Activated CD8-positive, alpha-beta memory T cell treated with anti-CD3 and anti-CD28 coated beads for 36 hours (primary cell): ENCODE measurements at regions not wholly inside any gene's neighbourhood (a gene's known extent, or its start where the extent isn't known, plus 50 kb on each side); places are given as distances from the start of the nearest gene placed in this dataset.

Experiments
- CTCF ChIA-PET: fragments of 350-600 bp; sonication (Branson Sonifier 250); formaldehyde crosslinking; loops from one replicate; lab custom pipeline; 2021; ENCODE audit warnings: antibody characterized with exemption; lab: Charles Lee
- POLR2A ChIA-PET: fragments of 350-600 bp; sonication (Branson Sonifier 250); formaldehyde crosslinking; loops from one replicate; lab custom pipeline; 2021; ENCODE audit warnings: antibody characterized with exemption; lab: Charles Lee

GRCh38 chr6:44681761-44682160, 294.3 kb downstream of the CDC5L start:
- ChIA-PET CTCF (no interaction called here), POLR2A (no interaction called here)

GRCh38 chr6:44682280-44682679, 294.8 kb downstream of the CDC5L start:
- POLR2A ChIA-PET, result no interaction called here
- CTCF ChIA-PET, result no interaction called here

GRCh38 chr6:44682987-44683779, 295.7 kb downstream of the CDC5L start:
- ChIA-PET CTCF (no interaction called here), POLR2A (no interaction called here)

GRCh38 chr6:44685213-44685612, 297.7 kb downstream of the CDC5L start:
- CTCF ChIA-PET, result no interaction called here
- POLR2A ChIA-PET, result no interaction called here

GRCh38 chr6:44696099-44696498, 308.6 kb downstream of the CDC5L start:
- ChIA-PET CTCF (no interaction called here), POLR2A (no interaction called here)

- CTCF ChIA-PET, result no interaction called here
- POLR2A ChIA-PET, result no interaction called here
Observed at GRCh38 chr6:44696686-44697085, 309.2 kb downstream of the CDC5L start.

GRCh38 chr6:44697327-44697726, 309.8 kb downstream of the CDC5L start:
- ChIA-PET CTCF (no interaction called here), POLR2A (no interaction called here)

- ChIA-PET POLR2A (no interaction called here), CTCF (no interaction called here)
Observed at GRCh38 chr6:44698602-44699001, 311.1 kb downstream of the CDC5L start.

GRCh38 chr6:44699082-44699481, 311.6 kb downstream of the CDC5L start:
- POLR2A ChIA-PET, result no interaction called here
- CTCF ChIA-PET, result no interaction called here

- POLR2A ChIA-PET, result no interaction called here
- CTCF ChIA-PET, result no interaction called here
Observed at GRCh38 chr6:44699851-44700250, 312.3 kb downstream of the CDC5L start.

- ChIA-PET POLR2A (no interaction called here), CTCF (no interaction called here)
Observed at GRCh38 chr6:44700422-44700821, 312.9 kb downstream of the CDC5L start.

- CTCF ChIA-PET, result no interaction called here
- POLR2A ChIA-PET, result no interaction called here
Observed at GRCh38 chr6:44701038-44701636, 313.6 kb downstream of the CDC5L start.

- CTCF ChIA-PET, result no interaction called here
- POLR2A ChIA-PET, result no interaction called here
Observed at GRCh38 chr6:44701637-44702101, 314.2 kb downstream of the CDC5L start.

GRCh38 chr6:44702292-44702691, 314.8 kb downstream of the CDC5L start:
- ChIA-PET CTCF (interaction anchor here (0.5 kb wide), 1 partner anchor 232 kb away, joined by 3 read pairs; no protein-coding TSS in a partner anchor), POLR2A (no interaction called here)

GRCh38 chr6:44704240-44705150, 317.0 kb downstream of the CDC5L start:
- POLR2A ChIA-PET, result no interaction called here
- CTCF ChIA-PET, result no interaction called here

GRCh38 chr6:44705596-44705995, 318.1 kb downstream of the CDC5L start:
- POLR2A ChIA-PET, result no interaction called here
- CTCF ChIA-PET, result no interaction called here

GRCh38 chr6:44706011-44706410, 318.5 kb downstream of the CDC5L start:
- POLR2A ChIA-PET, result no interaction called here
- CTCF ChIA-PET, result no interaction called here

- ChIA-PET CTCF (no interaction called here), POLR2A (no interaction called here)
Observed at GRCh38 chr6:44708208-44708607, 320.7 kb downstream of the CDC5L start.

GRCh38 chr6:44712353-44713111, 325.0 kb downstream of the CDC5L start:
- ChIA-PET CTCF (no interaction called here), POLR2A (no interaction called here)
